Activated naive CD4-positive, alpha-beta T cell treated with anti-CD3 and anti-CD28 coated beads, Interleukin-2, amount 50 U/mL, for 24 hours (primary cell): ENCODE measurements at regions not wholly inside any gene's neighbourhood (a gene's known extent, or its start where the extent isn't known, plus 50 kb on each side); places are given as distances from the start of the nearest gene placed in this dataset.
A peak's percentile ranks its signal among the peaks of the same experiment; 100 is the strongest.
"Not testable (repeated sequence)": the region's sequence is repeated elsewhere in the genome, so short reads cannot be mapped to it uniquely, and the experiment has no call there.

Experiments
- H3K27ac Mint-ChIP-seq: one replicate; pipeline ENCODE4 v1.8.0; 2021; ENCODE audit warnings: mild to moderate bottlenecking, mixed read lengths
- H3K27me3 Mint-ChIP-seq: one replicate; pipeline ENCODE4 v1.8.0; 2021; ENCODE audit warnings: mixed read lengths
- H3K36me3 Mint-ChIP-seq: one replicate; pipeline ENCODE4 v1.8.0; 2021; ENCODE audit warnings: mixed read lengths
- H3K4me1 Mint-ChIP-seq: one replicate; pipeline ENCODE4 v1.8.0; 2021; ENCODE audit warnings: mixed read lengths
- H3K4me3 Mint-ChIP-seq: one replicate; pipeline ENCODE4 v1.8.0; 2021; ENCODE audit warnings: mild to moderate bottlenecking, mixed read lengths
- H3K9me3 Mint-ChIP-seq: one replicate; pipeline ENCODE4 v1.8.0; 2021; ENCODE audit warnings: mixed read lengths

GRCh38 chr17:64800987-64801386, 118.3 kb downstream of the LRRC37A3 start:
- not testable (repeated sequence) for H3K36me3 Mint-ChIP-seq, H3K4me3 Mint-ChIP-seq, H3K27ac Mint-ChIP-seq, H3K27me3 Mint-ChIP-seq, H3K9me3 Mint-ChIP-seq
- peaks cover 12% of the 10 kb centered on the region for H3K4me1 Mint-ChIP-seq

- not testable (repeated sequence) for H3K9me3 Mint-ChIP-seq, H3K27me3 Mint-ChIP-seq, H3K27ac Mint-ChIP-seq, H3K36me3 Mint-ChIP-seq, H3K4me3 Mint-ChIP-seq
- H3K4me1 Mint-ChIP-seq: peaks cover 12% of the 10 kb centered on the region
Measured at GRCh38 chr17:64800361-64800895, 118.8 kb downstream of the LRRC37A3 start.

- not testable (repeated sequence) for H3K27me3 Mint-ChIP-seq, H3K27ac Mint-ChIP-seq, H3K36me3 Mint-ChIP-seq, H3K9me3 Mint-ChIP-seq, H3K4me3 Mint-ChIP-seq
- H3K4me1 Mint-ChIP-seq: peaks cover 12% of the 10 kb centered on the region
Measured at GRCh38 chr17:64799543-64800188, 119.6 kb downstream of the LRRC37A3 start.

DNA sequence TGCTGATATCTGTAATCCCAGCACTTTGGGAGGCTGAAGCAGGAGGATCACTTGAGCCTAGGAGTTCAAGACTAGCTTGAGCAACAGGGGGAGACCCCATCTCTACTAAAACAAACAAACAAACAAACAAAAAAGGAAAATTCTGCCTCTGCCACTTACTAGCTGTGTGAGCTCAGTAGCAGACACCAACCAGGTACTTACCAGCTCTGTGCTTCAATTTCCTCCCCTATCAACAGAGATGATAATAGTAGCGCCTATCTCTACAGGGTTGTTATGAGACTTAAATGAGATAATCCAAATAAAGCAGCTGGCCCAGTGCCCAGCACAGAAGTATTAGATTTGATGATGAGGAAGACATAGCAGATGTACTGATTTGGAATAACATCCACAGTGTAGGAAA, 120.3 kb downstream of the LRRC37A3 start:
- H3K27ac Mint-ChIP-seq, H3K4me3 Mint-ChIP-seq, H3K27me3 Mint-ChIP-seq, H3K36me3 Mint-ChIP-seq, H3K9me3 Mint-ChIP-seq: not testable (repeated sequence)
- peaks cover 12% of the 10 kb centered on the region for H3K4me1 Mint-ChIP-seq

DNA sequence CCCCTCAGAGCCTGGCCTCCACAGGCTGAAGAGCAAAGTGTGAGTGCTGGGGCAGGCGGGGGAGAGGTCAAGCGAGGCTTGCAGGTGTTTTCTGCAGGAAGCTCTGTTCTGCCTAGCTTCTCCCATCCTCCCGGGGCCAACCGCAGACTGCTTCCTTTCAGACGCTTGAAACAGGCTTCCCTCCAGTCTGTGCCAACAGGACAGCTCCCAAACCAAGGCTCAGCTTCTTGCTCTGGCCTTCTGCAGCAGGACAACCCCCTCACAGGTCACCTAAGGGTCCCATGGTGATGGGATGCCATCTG, 120.8 kb downstream of the LRRC37A3 start:
- not testable (repeated sequence) for H3K9me3 Mint-ChIP-seq, H3K27ac Mint-ChIP-seq, H3K27me3 Mint-ChIP-seq, H3K36me3 Mint-ChIP-seq, H3K4me3 Mint-ChIP-seq
- peaks cover 12% of the 10 kb centered on the region for H3K4me1 Mint-ChIP-seq

GRCh38 chr17:64797746-64798488, 121.4 kb downstream of the LRRC37A3 start:
- not testable (repeated sequence) for H3K27me3 Mint-ChIP-seq, H3K27ac Mint-ChIP-seq, H3K9me3 Mint-ChIP-seq, H3K36me3 Mint-ChIP-seq, H3K4me3 Mint-ChIP-seq
- peaks cover 15% of the 10 kb centered on the region for H3K4me1 Mint-ChIP-seq

GRCh38 chr17:64795342-64795741, 123.9 kb downstream of the LRRC37A3 start:
- not testable (repeated sequence) for H3K27me3 Mint-ChIP-seq, H3K4me3 Mint-ChIP-seq, H3K9me3 Mint-ChIP-seq, H3K27ac Mint-ChIP-seq, H3K36me3 Mint-ChIP-seq
- peaks cover 19% of the 10 kb centered on the region for H3K4me1 Mint-ChIP-seq

DNA sequence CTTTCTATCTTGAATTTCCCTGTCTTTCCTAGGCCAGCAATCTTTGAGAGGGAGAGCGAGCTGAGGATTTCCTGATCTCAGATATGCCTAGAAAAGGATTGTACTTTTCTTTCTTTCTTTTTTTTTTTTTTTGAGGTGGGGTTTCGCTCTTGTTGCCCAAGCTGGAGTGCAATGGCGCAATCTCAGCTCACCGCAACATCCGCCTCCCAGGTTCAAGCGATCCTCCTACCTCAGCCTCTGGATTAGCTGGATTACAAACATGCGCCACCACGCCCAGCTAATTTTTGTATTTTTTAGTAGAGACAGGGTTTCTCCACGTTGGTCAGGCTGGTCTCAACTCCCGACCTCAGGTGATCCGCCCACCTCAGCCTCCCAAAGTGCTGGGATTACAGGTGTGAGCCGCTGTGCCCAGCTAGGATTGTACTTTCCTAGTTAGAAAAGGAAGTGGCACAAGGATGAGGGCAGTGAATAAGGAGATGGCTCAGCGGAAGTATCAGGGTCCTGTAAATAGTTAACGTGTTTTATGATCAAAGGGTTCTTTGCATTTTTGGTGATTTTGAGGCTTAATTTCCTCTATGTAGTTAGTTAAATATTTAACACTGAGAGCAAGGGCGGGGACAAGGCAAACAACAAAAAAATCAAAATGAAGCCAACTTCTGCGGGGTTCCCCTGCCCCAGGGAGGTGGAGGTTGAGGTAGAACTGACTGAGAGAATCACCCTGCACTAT, 124.6 kb downstream of the LRRC37A3 start:
- not testable (repeated sequence) for H3K4me3 Mint-ChIP-seq, H3K36me3 Mint-ChIP-seq, H3K9me3 Mint-ChIP-seq, H3K27ac Mint-ChIP-seq, H3K27me3 Mint-ChIP-seq
- peaks cover 19% of the 10 kb centered on the region for H3K4me1 Mint-ChIP-seq

DNA sequence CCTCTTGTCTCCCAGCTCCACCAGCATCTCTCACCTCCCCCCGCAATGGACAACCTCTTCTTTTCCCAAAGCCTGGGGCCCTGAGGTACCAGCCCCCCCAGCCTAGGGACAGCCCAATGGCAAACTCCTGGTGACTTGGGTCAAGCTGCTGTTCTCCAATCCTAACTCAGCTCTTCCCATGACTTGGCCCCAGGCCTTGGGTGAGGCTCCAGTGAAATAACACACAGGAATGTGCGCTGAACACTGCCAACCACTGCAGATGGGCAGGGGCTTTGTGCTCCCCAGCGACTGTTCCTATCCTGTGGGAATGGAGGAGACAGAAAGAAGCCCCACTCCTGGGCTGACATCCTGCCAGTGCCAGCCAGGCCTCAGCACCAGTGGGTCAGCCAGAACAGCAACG, 125.2 kb downstream of the LRRC37A3 start:
- H3K9me3 Mint-ChIP-seq, H3K36me3 Mint-ChIP-seq, H3K4me3 Mint-ChIP-seq, H3K27me3 Mint-ChIP-seq, H3K27ac Mint-ChIP-seq: not testable (repeated sequence)
- peaks cover 15% of the 10 kb centered on the region for H3K4me1 Mint-ChIP-seq

DNA sequence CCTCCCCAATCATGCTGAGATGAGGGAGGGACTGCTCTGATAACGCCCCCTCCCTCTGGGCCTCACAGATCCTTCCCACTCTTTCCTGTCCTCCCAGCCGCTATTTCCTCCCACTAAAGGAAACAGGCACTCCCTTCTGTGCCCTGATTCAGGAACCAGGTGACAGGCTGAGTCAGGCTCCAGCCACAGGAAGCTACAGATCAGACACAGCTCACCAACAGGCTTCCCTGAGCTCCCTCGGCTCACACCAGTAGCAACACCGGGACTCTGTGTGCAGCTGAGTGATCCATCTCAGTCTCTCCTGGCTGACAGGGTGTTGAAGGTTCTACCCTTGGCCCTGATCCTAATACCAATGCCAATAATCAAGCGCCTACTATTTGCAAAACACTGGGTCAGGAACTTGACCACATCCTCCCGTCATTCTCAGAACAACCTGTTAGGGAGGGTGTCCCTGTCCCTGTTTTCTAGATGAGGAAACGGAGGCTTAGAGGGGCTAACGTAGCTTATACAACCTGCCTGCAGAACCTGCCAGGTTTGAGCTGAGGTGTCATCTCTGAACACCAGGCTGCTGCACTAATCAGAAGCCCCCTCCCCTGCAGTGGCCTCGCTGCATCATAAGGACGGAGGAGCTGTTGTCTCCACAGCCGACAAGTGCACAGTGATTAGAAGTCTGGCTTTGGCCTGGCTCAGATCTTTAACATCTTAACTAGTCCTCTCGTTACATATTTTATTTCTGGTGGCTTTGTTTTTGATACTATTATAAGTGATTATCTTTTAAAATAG, 126.3 kb downstream of the LRRC37A3 start:
- H3K4me3 Mint-ChIP-seq, H3K9me3 Mint-ChIP-seq, H3K36me3 Mint-ChIP-seq, H3K27me3 Mint-ChIP-seq: not testable (repeated sequence)
- Mint-ChIP-seq H3K4me1 (peaks cover 12% of the 10 kb centered on the region), H3K27ac (peak overlapping the region; percentile 12)

DNA sequence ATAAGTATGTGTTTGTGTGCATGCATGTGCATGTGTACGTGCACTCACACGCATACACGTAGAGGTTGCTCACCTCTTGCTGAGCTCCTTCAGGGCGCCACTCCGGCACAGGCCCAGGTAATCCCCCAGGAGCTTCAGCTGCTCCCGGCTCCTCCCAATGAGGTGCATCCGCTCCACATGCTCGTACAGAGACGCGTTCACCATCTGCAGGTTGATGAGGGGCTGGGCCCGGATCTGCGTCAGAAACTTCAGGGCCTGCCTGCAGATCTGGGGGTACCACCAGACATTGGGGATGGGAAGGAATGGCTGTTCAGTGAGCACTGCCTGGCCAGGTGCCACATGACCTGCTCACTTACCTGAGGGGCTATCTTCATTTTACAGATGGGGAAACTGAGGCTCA, 127.0 kb downstream of the LRRC37A3 start:
- not testable (repeated sequence) for H3K27ac Mint-ChIP-seq, H3K4me3 Mint-ChIP-seq, H3K9me3 Mint-ChIP-seq, H3K36me3 Mint-ChIP-seq, H3K27me3 Mint-ChIP-seq
- peaks cover 12% of the 10 kb centered on the region for H3K4me1 Mint-ChIP-seq

GRCh38 chr17:64791691-64792090, 127.6 kb downstream of the LRRC37A3 start:
- not testable (repeated sequence) for H3K36me3 Mint-ChIP-seq, H3K4me3 Mint-ChIP-seq, H3K9me3 Mint-ChIP-seq, H3K27ac Mint-ChIP-seq, H3K27me3 Mint-ChIP-seq
- H3K4me1 Mint-ChIP-seq: peaks cover 12% of the 10 kb centered on the region

- not testable (repeated sequence) for H3K4me3 Mint-ChIP-seq, H3K27me3 Mint-ChIP-seq, H3K27ac Mint-ChIP-seq, H3K9me3 Mint-ChIP-seq, H3K36me3 Mint-ChIP-seq
- peaks cover 12% of the 10 kb centered on the region for H3K4me1 Mint-ChIP-seq
Measured at GRCh38 chr17:64791226-64791625, 128.1 kb downstream of the LRRC37A3 start.

DNA sequence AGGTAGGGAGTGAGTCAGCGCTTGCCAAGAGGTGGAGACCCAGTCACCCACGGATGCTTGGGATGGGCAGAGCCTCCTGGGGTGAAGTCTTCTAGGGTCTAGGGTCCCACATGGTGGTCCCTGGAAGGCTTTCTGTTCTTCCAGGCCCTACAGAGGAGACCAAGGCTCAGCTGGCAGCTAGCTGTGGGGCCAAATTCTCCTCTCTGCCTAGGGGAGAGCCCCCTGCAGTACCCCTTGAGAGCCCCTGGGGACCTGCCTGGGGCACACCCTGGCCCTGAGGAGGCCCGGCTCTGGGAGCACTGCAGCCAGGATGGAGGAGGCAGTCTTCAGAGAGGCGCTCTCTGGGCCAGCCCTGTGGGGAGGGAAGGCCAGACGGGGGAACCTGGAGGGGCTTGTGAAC, 128.6 kb upstream of the SMURF2 start:
- H3K27me3 Mint-ChIP-seq, H3K4me3 Mint-ChIP-seq, H3K36me3 Mint-ChIP-seq, H3K27ac Mint-ChIP-seq, H3K9me3 Mint-ChIP-seq: not testable (repeated sequence)
- peaks cover 12% of the 10 kb centered on the region for H3K4me1 Mint-ChIP-seq

DNA sequence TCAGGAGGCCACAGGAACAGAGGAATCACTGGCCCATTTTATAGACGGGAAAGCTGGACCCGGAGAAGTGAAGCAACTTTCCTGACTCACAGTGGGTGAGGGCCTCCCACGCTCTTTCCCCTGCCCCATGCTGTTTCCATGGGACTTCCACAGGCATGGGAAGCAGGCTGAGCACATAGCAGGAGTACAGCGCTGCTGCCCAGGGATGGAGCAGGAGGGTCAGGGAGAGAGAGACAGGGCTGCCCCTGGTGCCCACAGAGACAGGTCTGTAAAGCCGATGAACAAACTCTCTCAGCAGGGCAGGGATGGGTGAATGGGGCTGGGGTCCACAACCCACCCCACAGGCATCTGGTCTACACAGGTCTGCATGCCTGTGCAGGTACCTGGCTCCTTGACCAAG, 128.1 kb upstream of the SMURF2 start:
- not testable (repeated sequence) for H3K36me3 Mint-ChIP-seq, H3K27ac Mint-ChIP-seq, H3K4me3 Mint-ChIP-seq, H3K27me3 Mint-ChIP-seq, H3K9me3 Mint-ChIP-seq
- peaks cover 12% of the 10 kb centered on the region for H3K4me1 Mint-ChIP-seq

- H3K27me3 Mint-ChIP-seq, H3K36me3 Mint-ChIP-seq, H3K9me3 Mint-ChIP-seq, H3K4me3 Mint-ChIP-seq, H3K27ac Mint-ChIP-seq: not testable (repeated sequence)
- H3K4me1 Mint-ChIP-seq: peaks cover 12% of the 10 kb centered on the region
Measured at GRCh38 chr17:64789061-64789445, 126.9 kb upstream of the SMURF2 start.
